ENCODE measurements at regions not wholly inside any gene's neighbourhood (a gene's known extent, or its start where the extent isn't known, plus 50 kb on each side); places are given as distances from the start of the nearest gene placed in this dataset.

GRCh38 chr5:68961762-68962161 lies 132.1 kb upstream of the SLC30A5 start:
- in situ Hi-C loops (cut with MboI; ENCODE audit: low pct_ligation_motif_present in 1 of 4, low pct_unique_long_range_greater_than_20kb in 1 of 4, low sequenced_read_pairs in 3 of 4) (loop anchor here (25.0 kb wide), 4 partner anchors 299 to 1724 kb away; no protein-coding TSS in a partner anchor), intact Hi-C loops (cut with DNase I; ENCODE audit: low total_unique reads) (no loop called here)
- H3K27me3 ChIP-seq = no peaks in the 10 kb centered on the region
- H3K4me1 ChIP-seq = peaks cover 3 to 21% (median 8%) of the 10 kb centered on the region in 4 donors
- no peak overlapping the region for H3K27ac ChIP-seq
- 33 to 78% methylated on average over 1 to 5 of the region's 5 CpGs for WGBS, 2 donors (ENCODE audit: low coverage in 1 of 2)
- no peak for DNase-seq
- no peak overlapping the region for H3K4me3 ChIP-seq
- H3K36me3 ChIP-seq = no peaks in the 10 kb centered on the region
- H3K9me3 ChIP-seq = no peaks in the 10 kb centered on the region
- TF ChIP-seq POLR2A (IDR thresholded peaks at IDR 0.05) (no peak), CTCF (IDR thresholded peaks at IDR 0.05) (no peak), POLR2AphosphoS5 (IDR thresholded peaks at IDR 0.05) (no peak), EP300 (IDR thresholded peaks at IDR 0.05; ENCODE audit: low read depth) (no peak)

DNA sequence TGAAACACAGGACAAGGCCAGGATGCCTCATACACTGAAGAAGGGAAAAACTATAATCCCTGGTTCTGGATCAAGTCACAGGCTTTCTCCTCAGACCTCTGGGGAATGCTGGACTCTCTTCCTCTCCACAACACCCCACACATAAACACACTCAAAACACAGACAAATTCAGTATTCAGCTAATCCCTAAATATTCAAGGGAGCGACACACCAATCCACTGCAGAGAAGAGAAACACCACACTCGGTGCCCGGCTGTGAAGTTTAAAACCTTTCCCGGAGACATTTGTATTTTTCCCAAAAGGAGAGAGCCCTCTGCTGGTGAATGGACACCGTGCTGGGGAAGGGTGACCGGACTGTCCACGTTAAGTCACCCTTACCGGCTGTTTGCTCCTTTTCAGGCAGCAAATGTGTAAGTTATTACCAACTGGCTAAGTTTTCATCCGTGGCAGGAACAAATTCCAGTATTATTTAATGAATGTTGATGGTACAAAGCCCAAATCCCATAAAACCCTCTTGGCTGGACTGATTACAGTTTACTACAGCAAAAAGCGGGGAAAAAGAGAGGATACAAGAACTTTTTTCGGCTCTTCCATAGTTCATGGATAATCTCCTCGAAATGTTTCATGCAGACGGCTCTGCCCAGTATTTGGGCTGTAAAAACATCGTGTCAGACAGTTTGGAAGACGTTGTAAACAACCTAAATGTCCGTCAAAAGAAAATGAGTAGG lies 130.9 kb upstream of the SLC30A5 start:
- in situ Hi-C loops (cut with MboI; ENCODE audit: low pct_ligation_motif_present in 1 of 4, low pct_unique_long_range_greater_than_20kb in 1 of 4, low sequenced_read_pairs in 3 of 4) (loop anchor here (25.0 kb wide), 4 partner anchors 301 to 1726 kb away; no protein-coding TSS in a partner anchor), intact Hi-C loops (cut with DNase I; ENCODE audit: low total_unique reads) (no loop called here)
- Histone ChIP-seq H3K36me3 (no peaks in the 10 kb centered on the region), H3K27me3 (no peaks in the 10 kb centered on the region), H3K9me3 (no peaks in the 10 kb centered on the region), H3K27ac (peak overlapping the region in 1 of 4 donors; percentile 53), H3K4me1 (peaks cover 3 to 21% (median 8%) of the 10 kb centered on the region in 4 donors), H3K4me3 (no peak overlapping the region)
- WGBS, 2 donors (ENCODE audit: low coverage in 1 of 2) = 36 to 100% methylated on average over 1 to 16 of the region's 16 CpGs
- no peak for TF ChIP-seq POLR2AphosphoS5 (IDR thresholded peaks at IDR 0.05)
- TF ChIP-seq CTCF (IDR thresholded peaks at IDR 0.05) = peak; percentile 69 to 83 (median 80)
- peak; percentile 63 for DNase-seq

GRCh38 chr5:68964679-68965078 lies 129.1 kb upstream of the SLC30A5 start:
- DNase-seq = no peak
- no peaks in the 10 kb centered on the region for H3K9me3 ChIP-seq
- TF ChIP-seq POLR2AphosphoS5 (IDR thresholded peaks at IDR 0.05) (no peak), POLR2A (IDR thresholded peaks at IDR 0.05) (no peak), CTCF (IDR thresholded peaks at IDR 0.05) (no peak), EP300 (IDR thresholded peaks at IDR 0.05; ENCODE audit: low read depth) (no peak)
- intact Hi-C loops (cut with DNase I; ENCODE audit: low total_unique reads) (no loop called here), in situ Hi-C loops (cut with MboI; ENCODE audit: low pct_ligation_motif_present in 1 of 4, low pct_unique_long_range_greater_than_20kb in 1 of 4, low sequenced_read_pairs in 3 of 4) (loop anchor here (25.0 kb wide), 4 partner anchors 302 to 1727 kb away; no protein-coding TSS in a partner anchor)
- H3K4me1 ChIP-seq = peaks cover 3 to 21% (median 8%) of the 10 kb centered on the region in 4 donors
- H3K4me3 ChIP-seq = no peak overlapping the region
- no peaks in the 10 kb centered on the region for H3K36me3 ChIP-seq
- no peak overlapping the region for H3K27ac ChIP-seq
- WGBS, 2 donors (ENCODE audit: low coverage in 1 of 2) = 86 to 92% methylated on average over 3 of the region's 3 CpGs
- H3K27me3 ChIP-seq = no peaks in the 10 kb centered on the region

- no peak for TF ChIP-seq EP300 (IDR thresholded peaks at IDR 0.05; ENCODE audit: low read depth)
- no peak for TF ChIP-seq POLR2A (IDR thresholded peaks at IDR 0.05)
- no peak for TF ChIP-seq POLR2AphosphoS5 (IDR thresholded peaks at IDR 0.05)
- no peak for TF ChIP-seq CTCF (IDR thresholded peaks at IDR 0.05)
- peaks cover 3 to 21% (median 8%) of the 10 kb centered on the region in 4 donors for H3K4me1 ChIP-seq
- H3K27ac ChIP-seq = no peak overlapping the region
- DNase-seq = no peak
- no peaks in the 10 kb centered on the region for H3K36me3 ChIP-seq
- H3K9me3 ChIP-seq = no peaks in the 10 kb centered on the region
- in situ Hi-C loops (cut with MboI; ENCODE audit: low pct_ligation_motif_present in 1 of 4, low pct_unique_long_range_greater_than_20kb in 1 of 4, low sequenced_read_pairs in 3 of 4) = loop anchor here (25.0 kb wide), 4 partner anchors 304 to 1729 kb away; no protein-coding TSS in a partner anchor
- no peaks in the 10 kb centered on the region for H3K27me3 ChIP-seq
- no peak overlapping the region for H3K4me3 ChIP-seq
- intact Hi-C loops (cut with DNase I; ENCODE audit: low total_unique reads) = no loop called here
- 89 to 92% methylated on average over 3 of the region's 3 CpGs for WGBS, 2 donors (ENCODE audit: low coverage in 1 of 2)
Measured at GRCh38 chr5:68965926-68966325, 127.9 kb upstream of the SLC30A5 start.

Data from transverse colon (tissue), 4 donors.